A549 (cell line): ENCODE measurements at regions not wholly inside any gene's neighbourhood (a gene's known extent, or its start where the extent isn't known, plus 50 kb on each side); places are given as distances from the start of the nearest gene placed in this dataset.

Experiments
- ATAC-seq, 2 experiments: fragments of 200-7000 bp in 1 of 2; fragments of >200 bp in 1 of 2; cut with Nextera tagmentation in 1 of 2; cut with Tn5 transposase in 1 of 2; 3 replicates each; pipeline versions ENCODE4 v1.8.0 to v1.9.1; 2018 to 2020; ENCODE audit warnings: mild to moderate bottlenecking in 1 of 2, moderate library complexity in 1 of 2
- CTCF ChIA-PET: fragments of 300-600 bp; sonication (Branson Sonifier 250); formaldehyde crosslinking; extraction: SDS; loops from one replicate; lab custom pipeline; 2021; ENCODE audit warnings: antibody characterized with exemption, inconsistent platforms; lab: Yijun Ruan, JAX
- POLR2A ChIA-PET: fragments of 350-600 bp; formaldehyde crosslinking; extraction: SDS; loops from one replicate; lab custom pipeline; 2021; ENCODE audit warnings: antibody characterized with exemption, inconsistent platforms; lab: Yijun Ruan, JAX
- DNase-seq, 2 experiments: peaks; one replicate each; pipeline versions ENCODE4 v3.0.0 to v3.0.0-alpha.2; 2011 to 2016; ENCODE audit warnings: low read depth in 1 of 2, low spot score in 1 of 2
- FAIRE-seq: peaks from 2 replicates; lab custom pipeline; 2011; peaks lifted over from hg19 to GRCh38; lab: Jason Lieb, UNC
- H3K27ac ChIP-seq, 2 experiments: fragments of >200 bp; sonication (Bioruptor Twin); formaldehyde crosslinking; 3 replicates each; pipeline ENCODE4 v1.5.1; 2016 to 2017
- H3K4me1 ChIP-seq: fragments of >200 bp; sonication (Bioruptor Twin); formaldehyde crosslinking; 3 replicates; pipeline ENCODE4 v1.6.1; 2016
- H3K4me2 ChIP-seq: fragments of >200 bp; sonication (Bioruptor Twin); formaldehyde crosslinking; 3 replicates; pipeline ENCODE4 v1.6.1; 2016
- H3K4me3 ChIP-seq: fragments of >200 bp; sonication (Bioruptor Twin); formaldehyde crosslinking; 3 replicates; pipeline ENCODE4 v1.5.1; 2016
- H3K9me3 ChIP-seq: fragments of >200 bp; sonication (Bioruptor Twin); formaldehyde crosslinking; 3 replicates; pipeline ENCODE4 v1.6.1; 2016
- BCL3 ChIP-seq: fragments of >200 bp; sonication (Bioruptor Twin); formaldehyde crosslinking; IDR thresholded peaks from 3 replicates; pipeline ENCODE4 v1.6.1; 2016
- CBX2 ChIP-seq: fragments of 200-600 bp; sonication (generic); IDR thresholded peaks from 2 replicates; pipeline ENCODE4 v1.6.1; 2016; ENCODE audit warnings: low read depth, mild to moderate bottlenecking, borderline replicate concordance
- CBX8 ChIP-seq: fragments of 200-600 bp; sonication (generic); IDR thresholded peaks from 2 replicates; pipeline ENCODE4 v1.6.1; 2016
- CTCF ChIP-seq: fragments of >200 bp; sonication (Bioruptor Twin); formaldehyde crosslinking; IDR thresholded peaks from 3 replicates; pipeline ENCODE4 v1.5.1; 2016
- EP300 ChIP-seq, 2 experiments: fragments of >200 bp; sonication (Bioruptor Twin); formaldehyde crosslinking; IDR thresholded peaks; 2 replicates in 1 of 2; 3 replicates in 1 of 2; pipeline ENCODE4 v1.6.1; 2016 to 2017
- ESRRA ChIP-seq: fragments of 150-350 bp; IDR thresholded peaks from 2 replicates; pipeline ENCODE4 v1.6.1; 2014; ENCODE audit warnings: mild to moderate bottlenecking, low read length, borderline replicate concordance
- FOSL2 ChIP-seq, 2 experiments: fragments of 450-650 bp in 1 of 2; fragments of >200 bp in 1 of 2; sonication (Bioruptor Twin) in 1 of 2; formaldehyde crosslinking; IDR thresholded peaks; 2 replicates each; pipeline versions ENCODE4 v1.5.0 to v1.6.1; 2016 to 2020; ENCODE audit warnings: mild to moderate bottlenecking in 1 of 2, moderate library complexity in 1 of 2
- HDAC2 ChIP-seq: fragments of 200-600 bp; sonication (generic); IDR thresholded peaks from 2 replicates; pipeline ENCODE4 v1.6.1; 2016
- HES2 ChIP-seq: fragments of >200 bp; sonication (Bioruptor Twin); formaldehyde crosslinking; IDR thresholded peaks from 2 replicates; pipeline ENCODE4 v1.6.1; 2016
- HMGXB4 ChIP-seq: fragments of 250-450 bp; sonication (Bioruptor Pico); IDR thresholded peaks from 2 replicates; pipeline ENCODE4 v1.5.0; 2021; ENCODE audit warnings: mild to moderate bottlenecking, moderate library complexity, borderline replicate concordance
- HOXB5 ChIP-seq: fragments of 250-450 bp; sonication (Bioruptor Pico); IDR thresholded peaks from 2 replicates; pipeline ENCODE4 v1.5.0; 2020; ENCODE audit warnings: mild to moderate bottlenecking, moderate library complexity
- NR3C1 ChIP-seq: fragments of >200 bp; sonication (Bioruptor Twin); formaldehyde crosslinking; IDR thresholded peaks from 3 replicates; pipeline ENCODE4 v1.6.1; 2017
- PBX3 ChIP-seq: IDR thresholded peaks from 2 replicates; pipeline ENCODE4 v1.6.1; 2012
- PHF8 ChIP-seq: fragments of 200-600 bp; sonication (generic); IDR thresholded peaks from 2 replicates; pipeline ENCODE4 v1.6.1; 2016; ENCODE audit warnings: low read depth, mild to moderate bottlenecking, antibody characterized with exemption, moderate library complexity, borderline replicate concordance
- REST ChIP-seq: fragments of 200-600 bp; sonication (generic); IDR thresholded peaks from 2 replicates; pipeline ENCODE4 v1.6.1; 2016; ENCODE audit warnings: antibody characterized with exemption, mild to moderate bottlenecking, moderate library complexity
- RFX5 ChIP-seq: fragments of 450-650 bp; IDR thresholded peaks from 2 replicates; pipeline ENCODE4 v1.7.1; 2014; ENCODE audit warnings: antibody characterized with exemption, mild to moderate bottlenecking, moderate library complexity
- SREBF2 ChIP-seq: fragments of 450-650 bp; IDR thresholded peaks from 2 replicates; pipeline ENCODE4 v1.6.1; 2014; ENCODE audit warnings: mild to moderate bottlenecking, moderate library complexity
- ZFP36 ChIP-seq: fragments of 450-650 bp; IDR thresholded peaks from 2 replicates; pipeline ENCODE4 v1.6.1; 2014; ENCODE audit warnings: borderline replicate concordance; ENCODE audit not compliant: partially characterized antibody
- ZNF302 ChIP-seq: fragments of 250-450 bp; sonication (Bioruptor Pico); IDR thresholded peaks from 2 replicates; pipeline ENCODE4 v1.9.0; 2021; ENCODE audit warnings: inconsistent platforms, mild to moderate bottlenecking, moderate library complexity
- WGBS: methylation state at CpG from one replicate; pipeline ENCODE4 v1.1.6; 2017; ENCODE audit errors: missing lambda C conversion rate; 5-methylcytosine and 5-hydroxymethylcytosine counted together

- ATAC-seq: no peak
- ChIA-PET POLR2A (no interaction called here), CTCF (no interaction called here)
- FAIRE-seq: no peak
- Histone ChIP-seq H3K9me3 (no peaks in the 10 kb centered on the region), H3K4me2 (no peak overlapping the region), H3K27ac (no peak overlapping the region), H3K4me1 (no peaks in the 10 kb centered on the region), H3K4me3 (no peak overlapping the region)
- WGBS: 16% methylated on average over 6 of the region's 6 CpGs
- TF ChIP-seq SREBF2 (no peak), CBX2 (no peak), CTCF (no peak), BCL3 (no peak)
- DNase-seq: no peak
Observed at GRCh38 chr7:113000316-113001020, 86.2 kb downstream of the GPR85 start.

- Histone ChIP-seq H3K27ac (no peak overlapping the region), H3K9me3 (no peaks in the 10 kb centered on the region), H3K4me2 (no peak overlapping the region), H3K4me3 (no peak overlapping the region), H3K4me1 (no peaks in the 10 kb centered on the region)
- DNase-seq (no peak), FAIRE-seq (no peak), ATAC-seq (no peak)
- ChIA-PET CTCF (no interaction called here), POLR2A (no interaction called here)
- TF ChIP-seq EP300 (IDR thresholded peaks at IDR 0.05): no peak
- no peak for TF ChIP-seq CBX2
- TF ChIP-seq BCL3: no peak
- TF ChIP-seq HDAC2: no peak
- TF ChIP-seq HMGXB4 (CRISPR knock-in tag): no peak
- no peak for TF ChIP-seq ZFP36
- no peak for TF ChIP-seq PHF8
- TF ChIP-seq ESRRA: no peak
- TF ChIP-seq REST: no peak
- no peak for TF ChIP-seq CBX8
- no peak for TF ChIP-seq HOXB5
- no peak for TF ChIP-seq FOSL2 (IDR thresholded peaks at IDR 0.05)
- TF ChIP-seq FOSL2 (CRISPR knock-in tag; IDR thresholded peaks at IDR 0.05): no peak
- no peak for TF ChIP-seq NR3C1
- no peak for TF ChIP-seq PBX3
- TF ChIP-seq RFX5: no peak
- TF ChIP-seq HES2: no peak
- no peak for TF ChIP-seq ZNF302 (CRISPR knock-in tag)
- 0% methylated on average over 2 of the region's 2 CpGs for WGBS
Observed at GRCh38 chr7:112997831-112998230, 88.8 kb downstream of the GPR85 start.
